CD14-positive monocyte (primary cell): ENCODE measurements at regions not wholly inside any gene's neighbourhood (a gene's known extent, or its start where the extent isn't known, plus 50 kb on each side); places are given as distances from the start of the nearest gene placed in this dataset.

Experiments
- DNase-seq, 3 donors: peaks; one replicate each; pipeline ENCODE4 v3.0.0-alpha.2; 2011 to 2022
- H2AFZ ChIP-seq: 2 replicates; pipeline ENCODE4 v1.6.0; 2012; ENCODE audit warnings: mild to moderate bottlenecking, low read depth, low read length, inconsistent platforms; ENCODE audit not compliant: insufficient read depth, poor library complexity, severe bottlenecking
- H3K27ac ChIP-seq, 2 donors: 1 replicate in 1 of 2; 2 replicates in 1 of 2; pipeline ENCODE4 v1.5.1; 2012 to 2013; ENCODE audit warnings: low read length in 2 of 2, control low read depth in 1 of 2, inconsistent platforms in 1 of 2, low read depth in 1 of 2, mild to moderate bottlenecking in 1 of 2
- H3K27me3 ChIP-seq, 2 donors: one replicate each; pipeline versions ENCODE4 v1.6.0 to v1.6.1; 2011 to 2013; ENCODE audit warnings: low read length in 2 of 2; ENCODE audit not compliant: control insufficient read depth in 2 of 2, insufficient read depth in 2 of 2
- H3K36me3 ChIP-seq, 2 donors: replicated peaks in 1 of 2; 1 replicate in 1 of 2; 2 replicates in 1 of 2; pipeline versions ENCODE4 v1.5.1 to v1.6.1; 2012 to 2013; ENCODE audit warnings: low read length in 2 of 2, control low read depth in 1 of 2, inconsistent platforms in 1 of 2, mild to moderate bottlenecking in 1 of 2; ENCODE audit not compliant: insufficient read depth in 2 of 2, control insufficient read depth in 1 of 2
- H3K4me1 ChIP-seq, 2 donors: 1 replicate in 1 of 2; 2 replicates in 1 of 2; pipeline versions ENCODE4 v1.5.1 to v1.6.1; 2012 to 2013; ENCODE audit warnings: low read length in 2 of 2, control low read depth in 1 of 2, inconsistent platforms in 1 of 2, mild to moderate bottlenecking in 1 of 2, moderate library complexity in 1 of 2; ENCODE audit not compliant: insufficient read depth in 2 of 2, control insufficient read depth in 1 of 2
- H3K4me2 ChIP-seq: replicated peaks from 2 replicates; pipeline ENCODE3; 2012; ENCODE audit warnings: low read length, moderate library complexity, mild to moderate bottlenecking; ENCODE audit not compliant: poor library complexity, severe bottlenecking; ENCODE audit errors: extremely low read depth
- H3K4me3 ChIP-seq, 3 experiments: fragments of 200-600 bp in 1 of 3; sonication (generic) in 1 of 3; replicated peaks in 1 of 3; 1 replicate in 2 of 3; 2 replicates in 1 of 3; pipeline ENCODE4 v1.5.1; 2011 to 2013; ENCODE audit warnings: low read length in 3 of 3, mild to moderate bottlenecking in 3 of 3, control low read depth in 2 of 3, low read depth in 2 of 3, inconsistent platforms in 1 of 3, moderate library complexity in 1 of 3
- H3K79me2 ChIP-seq: 2 replicates; pipeline ENCODE4 v1.6.0; 2012; ENCODE audit warnings: mild to moderate bottlenecking, control low read depth, inconsistent platforms, low read length, moderate library complexity; ENCODE audit not compliant: insufficient read depth
- H3K9ac ChIP-seq: 2 replicates; pipeline ENCODE4 v1.6.0; 2017; ENCODE audit warnings: low read length, mild to moderate bottlenecking; ENCODE audit not compliant: insufficient read depth, poor library complexity, severe bottlenecking
- H3K9me3 ChIP-seq, 2 donors: replicated peaks in 1 of 2; 1 replicate in 1 of 2; 2 replicates in 1 of 2; pipeline versions ENCODE4 v1.5.1 to v1.6.1; 2012 to 2013; ENCODE audit warnings: low read length in 2 of 2, control low read depth in 1 of 2; ENCODE audit not compliant: control insufficient read depth in 1 of 2, insufficient read depth in 1 of 2
- H4K20me1 ChIP-seq: 2 replicates; pipeline ENCODE4 v1.6.0; 2012; ENCODE audit warnings: mild to moderate bottlenecking, low read length, control low read depth, moderate library complexity; ENCODE audit not compliant: insufficient read depth
- H3K27ac Mint-ChIP-seq, 7 donors: one replicate each; pipeline ENCODE4 v1.8.0; 2020; ENCODE audit warnings: mild to moderate bottlenecking in 7 of 7, mixed read lengths in 7 of 7, moderate library complexity in 6 of 7, inconsistent platforms in 2 of 7
- H3K27me3 Mint-ChIP-seq, 3 donors: one replicate each; pipeline ENCODE4 v1.8.0; 2021 to 2022; ENCODE audit warnings: low read depth in 3 of 3, mild to moderate bottlenecking in 3 of 3, mixed read lengths in 3 of 3, moderate library complexity in 3 of 3, inconsistent platforms in 1 of 3
- H3K36me3 Mint-ChIP-seq, 2 donors: one replicate each; pipeline ENCODE4 v1.8.0; 2020; ENCODE audit warnings: mixed read lengths in 2 of 2, inconsistent platforms in 1 of 2, mild to moderate bottlenecking in 1 of 2
- H3K4me1 Mint-ChIP-seq: one replicate; pipeline ENCODE4 v1.8.0; 2020; ENCODE audit warnings: mild to moderate bottlenecking, mixed read lengths
- H3K4me3 Mint-ChIP-seq, 2 donors: one replicate each; pipeline ENCODE4 v1.8.0; 2020; ENCODE audit warnings: mild to moderate bottlenecking in 2 of 2, mixed read lengths in 2 of 2, moderate library complexity in 1 of 2
- H3K9me3 Mint-ChIP-seq, 7 donors: one replicate each; pipeline ENCODE4 v1.8.0; 2020 to 2022; ENCODE audit warnings: mixed read lengths in 7 of 7, mild to moderate bottlenecking in 6 of 7, moderate library complexity in 6 of 7, inconsistent platforms in 2 of 7
- CTCF ChIP-seq: fragments of 200-600 bp; IDR thresholded peaks from one replicate; pipeline ENCODE4 v1.8.0; 2022; ENCODE audit warnings: antibody characterized with exemption, mild to moderate bottlenecking
- WGBS: methylation state at CpG from one replicate; pipeline ENCODE4 v1.1.5; 2013; ENCODE audit warnings: missing lambda C conversion rate; ENCODE audit not compliant: insufficient coverage; 5-methylcytosine and 5-hydroxymethylcytosine counted together
- intact Hi-C, 2 donors: fragments of 100-400 bp; cut with micrococcal nuclease; formaldehyde crosslinking; loops; one replicate each; pipeline versions ENCODE4 v1.15.0 to v1.15.1; 2023

- no peaks in the 10 kb centered on the region for H3K27me3 ChIP-seq
- no peak for DNase-seq
- Mint-ChIP-seq H3K4me3 (no peak overlapping the region), H3K27me3 (peaks cover 0 to 2% (median 1%) of the 10 kb centered on the region in 3 donors), H3K9me3 (peaks cover 0 to 6% (median 2%) of the 10 kb centered on the region in 7 donors), H3K27ac (no peak overlapping the region), H3K36me3 (no peaks in the 10 kb centered on the region), H3K4me1 (no peaks in the 10 kb centered on the region)
- H3K4me3 ChIP-seq = no peak overlapping the region
- H3K4me2 ChIP-seq = no peak overlapping the region
- no peaks in the 10 kb centered on the region for H3K9me3 ChIP-seq
- no peak overlapping the region for H3K9ac ChIP-seq
- intact Hi-C loops = no loop called here
- no peaks in the 10 kb centered on the region for H3K79me2 ChIP-seq
- H4K20me1 ChIP-seq = no peaks in the 10 kb centered on the region
- H3K27ac ChIP-seq = no peak overlapping the region
- no peaks in the 10 kb centered on the region for H3K4me1 ChIP-seq
- no peak overlapping the region for H2AFZ ChIP-seq
- TF ChIP-seq CTCF = no peak
- no CpG with 5 or more reads among the region's 4 CpGs for WGBS
- H3K36me3 ChIP-seq = no peaks in the 10 kb centered on the region
Measured at GRCh38 chr5:88518131-88519016, 249.7 kb upstream of the TMEM161B start.

- no peak overlapping the region for H3K27ac ChIP-seq
- no peaks in the 10 kb centered on the region for H3K36me3 Mint-ChIP-seq
- no peak for DNase-seq
- no peak overlapping the region for H3K4me3 ChIP-seq
- H4K20me1 ChIP-seq = no peaks in the 10 kb centered on the region
- no peaks in the 10 kb centered on the region for H3K79me2 ChIP-seq
- H3K9me3 ChIP-seq = no peaks in the 10 kb centered on the region
- no peak overlapping the region for H3K27ac Mint-ChIP-seq
- H3K4me2 ChIP-seq = no peak overlapping the region
- no peaks in the 10 kb centered on the region for H3K27me3 ChIP-seq
- intact Hi-C loops = no loop called here
- H3K27me3 Mint-ChIP-seq = peaks cover 0 to 2% (median 1%) of the 10 kb centered on the region in 3 donors
- H3K4me3 Mint-ChIP-seq = no peak overlapping the region
- WGBS = 100% methylated on average over 1 of the region's 11 CpGs
- H2AFZ ChIP-seq = no peak overlapping the region
- H3K9ac ChIP-seq = no peak overlapping the region
- H3K36me3 ChIP-seq = no peaks in the 10 kb centered on the region
- no peaks in the 10 kb centered on the region for H3K4me1 ChIP-seq
- H3K4me1 Mint-ChIP-seq = no peaks in the 10 kb centered on the region
- no peak for TF ChIP-seq CTCF
- H3K9me3 Mint-ChIP-seq = peaks cover 0 to 4% (median 2%) of the 10 kb centered on the region in 7 donors
Measured at GRCh38 chr5:88515881-88516819, 247.5 kb upstream of the TMEM161B start.
